K562 (cell line): ENCODE measurements at regions not wholly inside any gene's neighbourhood (a gene's known extent, or its start where the extent isn't known, plus 50 kb on each side); places are given as distances from the start of the nearest gene placed in this dataset.

Experiments
- ATAC-seq: fragments of 200-7000 bp; cut with Tn5 transposase; 3 replicates; pipeline ENCODE4 v1.9.1; 2020; ENCODE audit warnings: moderate library complexity
- BruUV-seq: library from RNA; stranded (reverse); fragments of 400-500 nt; replicated peaks from 2 replicates; lab custom pipeline; 2021; lab: Mats Ljungman, UMichigan
- CTCF ChIA-PET: fragments of 300-600 bp; formaldehyde crosslinking; extraction: SDS; loops from one replicate; lab custom pipeline; 2021; ENCODE audit warnings: low intra/inter-chr PET ratio; lab: Yijun Ruan, JAX
- POLR2A ChIA-PET: fragments of 300-600, 350-650 bp; sonication (Branson Sonifier 250); formaldehyde crosslinking; extraction: SDS; loops from one replicate; lab custom pipeline; 2021; ENCODE audit warnings: antibody characterized with exemption, inconsistent platforms; lab: Yijun Ruan, JAX
- DNase-seq, 4 experiments: peaks; one replicate each; pipeline versions ENCODE4 v3.0.0 to v3.0.0-alpha.2; 2011 to 2018; ENCODE audit warnings: low spot score in 3 of 4, mixed read lengths in 3 of 4; ENCODE audit errors: extremely low read depth in 1 of 4
- FAIRE-seq: peaks from 2 replicates; lab custom pipeline; 2011; peaks lifted over from hg19 to GRCh38; lab: Jason Lieb, UNC
- H2AFZ ChIP-seq: 2 replicates; pipeline ENCODE4 v1.6.0; 2011; ENCODE audit warnings: low read depth, low read length, control low read depth, inconsistent platforms
- H3K27ac ChIP-seq: fragments of 200-600 bp; 3 replicates; pipeline ENCODE4 v1.8.0; 2011; ENCODE audit warnings: low read depth, mild to moderate bottlenecking, control low read depth, inconsistent platforms, low read length, moderate library complexity, mixed read lengths; ENCODE audit errors: extremely low read depth
- H3K27me3 ChIP-seq, 2 experiments: fragments of 300-600 bp in 1 of 2; 2 replicates in 1 of 2; 3 replicates in 1 of 2; pipeline versions ENCODE4 v1.6.0 to v1.8.0; 2011; ENCODE audit warnings: inconsistent platforms in 2 of 2, low read length in 2 of 2, mild to moderate bottlenecking in 1 of 2, mixed read lengths in 1 of 2, moderate library complexity in 1 of 2; ENCODE audit not compliant: control insufficient read depth in 2 of 2, insufficient read depth in 2 of 2
- H3K36me3 ChIP-seq: fragments of 300-600 bp; 3 replicates; pipeline ENCODE4 v1.8.0; 2011; ENCODE audit warnings: mild to moderate bottlenecking, low read length, inconsistent platforms; ENCODE audit not compliant: control insufficient read depth, insufficient read depth
- H3K4me1 ChIP-seq, 2 experiments: fragments of 200-600 bp in 1 of 2; replicated peaks in 1 of 2; 2 replicates in 1 of 2; 3 replicates in 1 of 2; pipeline versions ENCODE4 v1.5.1 to v1.8.0; 2011; ENCODE audit warnings: inconsistent platforms in 2 of 2, low read length in 2 of 2, mild to moderate bottlenecking in 1 of 2, mixed read lengths in 1 of 2, moderate library complexity in 1 of 2; ENCODE audit not compliant: control insufficient read depth in 2 of 2, insufficient read depth in 2 of 2
- H3K4me2 ChIP-seq: 2 replicates; pipeline ENCODE4 v1.6.1; 2011; ENCODE audit warnings: low read length, control low read depth, inconsistent platforms, mixed read lengths; ENCODE audit not compliant: insufficient read depth
- H3K4me3 ChIP-seq: fragments of 200-600 bp; sonication (generic), shearing (Covaris generic); 2 replicates; pipeline ENCODE4 v1.5.1; 2016; ENCODE audit warnings: control low read depth, inconsistent platforms
- H3K79me2 ChIP-seq: fragments of 200-600 bp; 3 replicates; pipeline ENCODE4 v1.8.0; 2011; ENCODE audit warnings: low read length, inconsistent platforms; ENCODE audit not compliant: control insufficient read depth, insufficient read depth
- H3K9ac ChIP-seq, 2 experiments: 2 replicates each; pipeline versions ENCODE4 v1.6.0 to v1.6.1; 2011; ENCODE audit warnings: low read depth in 2 of 2, low read length in 2 of 2, control low read depth in 1 of 2, inconsistent platforms in 1 of 2, mild to moderate bottlenecking in 1 of 2, mixed read lengths in 1 of 2; ENCODE audit not compliant: insufficient read depth in 1 of 2
- H3K9me1 ChIP-seq: one replicate; pipeline ENCODE4 v1.6.0; 2011; ENCODE audit warnings: inconsistent platforms, mild to moderate bottlenecking, low read length, moderate library complexity; ENCODE audit not compliant: control insufficient read depth, insufficient read depth
- H3K9me3 ChIP-seq: replicated peaks from 2 replicates; pipeline ENCODE4 v1.5.1; 2011; ENCODE audit warnings: low read depth, low read length, inconsistent platforms; ENCODE audit not compliant: control insufficient read depth, insufficient read depth
- H4K20me1 ChIP-seq: replicated peaks from 2 replicates; pipeline ENCODE4 v1.6.1; 2011; ENCODE audit warnings: low read length, inconsistent platforms, mixed read lengths; ENCODE audit not compliant: control insufficient read depth, insufficient read depth
- C11orf30 ChIP-seq: fragments of 450-650 bp; IDR thresholded peaks from 2 replicates; pipeline ENCODE4 v1.6.1; 2016; ENCODE audit warnings: low read depth, mild to moderate bottlenecking
- CBX5 ChIP-seq: IDR thresholded peaks from 2 replicates; pipeline ENCODE4 v1.6.1; 2014; ENCODE audit warnings: low read depth, borderline replicate concordance
- ILK ChIP-seq: fragments of 450-650 bp; IDR thresholded peaks from 2 replicates; pipeline ENCODE4 v1.6.1; 2016; ENCODE audit warnings: missing genetic modification characterization, low read depth, mild to moderate bottlenecking, missing compliant biosample characterization, moderate library complexity, borderline replicate concordance
- MAFF ChIP-seq: IDR thresholded peaks from 2 replicates; pipeline ENCODE4 v1.6.1; 2012; ENCODE audit warnings: low read length, improper control_type of control experiment
- MAFK ChIP-seq: IDR thresholded peaks from 2 replicates; pipeline ENCODE4 v1.6.1; 2011; ENCODE audit warnings: low read length, improper control_type of control experiment
- STAG1 ChIP-seq: sonication (generic); formaldehyde crosslinking; IDR thresholded peaks from 2 replicates; pipeline ENCODE4 v1.5.0; 2020; ENCODE audit warnings: missing genetic modification reagents, borderline replicate concordance
- ZNF316 ChIP-seq: fragments of 450-650 bp; IDR thresholded peaks from 2 replicates; pipeline ENCODE4 v1.6.1; 2016
- ZNF507 ChIP-seq: conservative IDR thresholded peaks from 2 replicates; pipeline ENCODE4 v1.6.1; 2017; ENCODE audit warnings: missing genetic modification characterization, missing compliant biosample characterization
- ZSCAN32 ChIP-seq: fragments of 450-650 bp; formaldehyde crosslinking; IDR thresholded peaks from 2 replicates; pipeline ENCODE4 v1.4.0; 2020; ENCODE audit warnings: mild to moderate bottlenecking, moderate library complexity
- WGBS: fragments of 100-300 bp; shearing (Covaris generic); methylation state at CpG from one replicate; pipeline ENCODE4 v1.1.6; 2016; ENCODE audit warnings: low coverage, mixed read lengths; ENCODE audit not compliant: insufficient coverage; ENCODE audit errors: missing lambda C conversion rate; 5-methylcytosine and 5-hydroxymethylcytosine counted together
- in situ Hi-C: fragments of 300-500 bp; cut with MboI; formaldehyde crosslinking; loops from 4 replicates; pipeline ENCODE4 v1.15.0; 2018; ENCODE audit warnings: inconsistent platforms, mixed read lengths
- intact Hi-C: fragments of 100-400 bp; cut with micrococcal nuclease; formaldehyde crosslinking; loops from 2 replicates; pipeline ENCODE4 v1.14.2; 2022
- TF ChIP-seq, protein P1 (sequence below): fragments of 250-450 bp; sonication (Bioruptor Pico); IDR thresholded peaks from 2 replicates; pipeline ENCODE4 v1.4.0; 2020; ENCODE audit warnings: mild to moderate bottlenecking, moderate library complexity
- TF ChIP-seq, protein P2 (sequence below): sonication (generic); formaldehyde crosslinking; IDR thresholded peaks from 2 replicates; pipeline ENCODE4 v1.8.0; 2022; ENCODE audit warnings: missing genetic modification reagents, mild to moderate bottlenecking, moderate library complexity, borderline replicate concordance
- TF ChIP-seq, protein P3 (sequence below): fragments of 450-650 bp; formaldehyde crosslinking; IDR thresholded peaks from 2 replicates; pipeline ENCODE4 v1.4.0; 2020; ENCODE audit warnings: mild to moderate bottlenecking, moderate library complexity

DNA sequence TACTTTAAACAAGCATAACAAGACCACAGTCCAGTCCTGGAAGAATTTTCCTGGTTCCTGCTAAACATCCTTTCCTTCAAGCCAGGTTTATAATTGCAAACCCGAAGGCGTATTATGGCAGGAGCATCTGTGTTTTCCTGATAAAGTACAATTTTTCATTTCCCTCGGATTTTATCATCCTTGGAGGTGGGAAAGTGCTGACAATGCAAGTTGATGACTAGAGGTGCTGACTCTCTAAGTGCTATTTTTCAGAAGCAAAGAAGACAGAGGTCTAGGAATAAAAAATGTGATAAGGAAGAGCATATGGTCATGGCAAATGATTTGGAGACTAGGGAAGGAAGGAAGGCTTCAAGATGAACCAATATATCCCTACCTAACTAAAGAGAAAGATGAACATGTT is 703.2 kb upstream of the LRRN3 start:
- Histone ChIP-seq H3K4me1 (no peaks in the 10 kb centered on the region), H3K9ac (no peak overlapping the region), H3K27me3 (no peaks in the 10 kb centered on the region), H2AFZ (no peak overlapping the region), H3K9me1 (no peaks in the 10 kb centered on the region), H3K4me2 (no peak overlapping the region), H3K27ac (no peak overlapping the region), H3K36me3 (no peaks in the 10 kb centered on the region), H4K20me1 (no peaks in the 10 kb centered on the region), H3K79me2 (no peaks in the 10 kb centered on the region), H3K9me3 (no peaks in the 10 kb centered on the region), H3K4me3 (no peak overlapping the region)
- intact Hi-C loops (no loop called here), in situ Hi-C loops (no loop called here)
- ATAC-seq = no peak
- no peak for DNase-seq
- no TSS peak for BruUV-seq
- no peak for FAIRE-seq
- WGBS = 0% methylated on average over 3 of the region's 3 CpGs
- ChIA-PET POLR2A (no interaction called here), CTCF (no interaction called here)
- TF ChIP-seq STAG1 (CRISPR knock-in tag) (no peak), CBX5 (no peak), ZNF507 (no peak), ILK (tag) (no peak), ZNF316 (peak; percentile 75), MAFF (peak; percentile 78), ZSCAN32 (CRISPR knock-in tag) (no peak), C11orf30 (peak; percentile 59), MAFK (peak; percentile 85)
- TF ChIP-seq, protein P1, sequence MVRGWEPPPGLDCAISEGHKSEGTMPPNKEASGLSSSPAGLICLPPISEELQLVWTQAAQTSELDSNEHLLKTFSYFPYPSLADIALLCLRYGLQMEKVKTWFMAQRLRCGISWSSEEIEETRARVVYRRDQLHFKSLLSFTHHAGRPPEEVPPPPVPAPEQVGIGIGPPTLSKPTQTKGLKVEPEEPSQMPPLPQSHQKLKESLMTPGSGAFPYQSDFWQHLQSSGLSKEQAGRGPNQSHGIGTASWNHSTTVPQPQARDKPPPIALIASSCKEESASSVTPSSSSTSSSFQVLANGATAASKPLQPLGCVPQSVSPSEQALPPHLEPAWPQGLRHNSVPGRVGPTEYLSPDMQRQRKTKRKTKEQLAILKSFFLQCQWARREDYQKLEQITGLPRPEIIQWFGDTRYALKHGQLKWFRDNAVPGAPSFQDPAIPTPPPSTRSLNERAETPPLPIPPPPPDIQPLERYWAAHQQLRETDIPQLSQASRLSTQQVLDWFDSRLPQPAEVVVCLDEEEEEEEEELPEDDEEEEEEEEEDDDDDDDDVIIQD (CRISPR knock-in tag) = no peak
- TF ChIP-seq, protein P2, sequence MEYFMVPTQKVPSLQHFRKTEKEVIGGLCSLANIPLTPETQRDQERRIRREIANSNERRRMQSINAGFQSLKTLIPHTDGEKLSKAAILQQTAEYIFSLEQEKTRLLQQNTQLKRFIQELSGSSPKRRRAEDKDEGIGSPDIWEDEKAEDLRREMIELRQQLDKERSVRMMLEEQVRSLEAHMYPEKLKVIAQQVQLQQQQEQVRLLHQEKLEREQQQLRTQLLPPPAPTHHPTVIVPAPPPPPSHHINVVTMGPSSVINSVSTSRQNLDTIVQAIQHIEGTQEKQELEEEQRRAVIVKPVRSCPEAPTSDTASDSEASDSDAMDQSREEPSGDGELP (CRISPR knock-in tag) = no peak
- TF ChIP-seq, protein P3, sequence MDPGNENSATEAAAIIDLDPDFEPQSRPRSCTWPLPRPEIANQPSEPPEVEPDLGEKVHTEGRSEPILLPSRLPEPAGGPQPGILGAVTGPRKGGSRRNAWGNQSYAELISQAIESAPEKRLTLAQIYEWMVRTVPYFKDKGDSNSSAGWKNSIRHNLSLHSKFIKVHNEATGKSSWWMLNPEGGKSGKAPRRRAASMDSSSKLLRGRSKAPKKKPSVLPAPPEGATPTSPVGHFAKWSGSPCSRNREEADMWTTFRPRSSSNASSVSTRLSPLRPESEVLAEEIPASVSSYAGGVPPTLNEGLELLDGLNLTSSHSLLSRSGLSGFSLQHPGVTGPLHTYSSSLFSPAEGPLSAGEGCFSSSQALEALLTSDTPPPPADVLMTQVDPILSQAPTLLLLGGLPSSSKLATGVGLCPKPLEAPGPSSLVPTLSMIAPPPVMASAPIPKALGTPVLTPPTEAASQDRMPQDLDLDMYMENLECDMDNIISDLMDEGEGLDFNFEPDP = no peak
